Activated CD4-positive, CD25-positive, alpha-beta regulatory T cell (primary cell): ENCODE measurements at regions not wholly inside any gene's neighbourhood (a gene's known extent, or its start where the extent isn't known, plus 50 kb on each side); places are given as distances from the start of the nearest gene placed in this dataset.
"Not testable (repeated sequence)": the region's sequence is repeated elsewhere in the genome, so short reads cannot be mapped to it uniquely, and the experiment has no call there.

Experiments used
- DNase-seq, 4 experiments: peaks; one replicate each; lab custom pipeline; 2025; lab: John Stamatoyannopoulos, UW

GRCh38 chr15:77861997-77862635, 215.4 kb downstream of the TBC1D2B start:
- DNase-seq = not testable (repeated sequence)

- DNase-seq = no peak
Observed at GRCh38 chr15:77860071-77860691, 217.3 kb downstream of the TBC1D2B start.

- no peak for DNase-seq
Observed at GRCh38 chr15:77859491-77860060, 217.9 kb downstream of the TBC1D2B start.

GRCh38 chr15:77858792-77859490, 218.6 kb downstream of the TBC1D2B start:
- no peak for DNase-seq

- no peak for DNase-seq
Observed at GRCh38 chr15:77857419-77857818, 220.1 kb downstream of the TBC1D2B start.

GRCh38 chr15:77856705-77857346, 220.7 kb downstream of the TBC1D2B start:
- DNase-seq = no peak

GRCh38 chr15:77855871-77856270, 221.6 kb downstream of the TBC1D2B start:
- no peak for DNase-seq

GRCh38 chr15:77854980-77855379, 222.3 kb upstream of the LINGO1 start:
- DNase-seq = no peak

GRCh38 chr15:77853910-77854309, 221.2 kb upstream of the LINGO1 start:
- DNase-seq = no peak

GRCh38 chr15:77853008-77853328, 220.3 kb upstream of the LINGO1 start:
- no peak for DNase-seq

- DNase-seq = no peak
Observed at GRCh38 chr15:77852241-77853007, 219.7 kb upstream of the LINGO1 start.

GRCh38 chr15:77851691-77852090, 219.0 kb upstream of the LINGO1 start:
- no peak for DNase-seq

GRCh38 chr15:77851086-77851485, 218.4 kb upstream of the LINGO1 start:
- no peak for DNase-seq

- no peak for DNase-seq
Observed at GRCh38 chr15:77846986-77847385, 214.3 kb upstream of the LINGO1 start.

GRCh38 chr15:77846360-77846759, 213.6 kb upstream of the LINGO1 start:
- DNase-seq = no peak

GRCh38 chr15:77844798-77845446, 212.2 kb upstream of the LINGO1 start:
- DNase-seq = no peak

- DNase-seq = no peak
Observed at GRCh38 chr15:77843546-77843945, 210.8 kb upstream of the LINGO1 start.

- no peak for DNase-seq
Observed at GRCh38 chr15:77840991-77841775, 208.5 kb upstream of the LINGO1 start.

GRCh38 chr15:77839970-77840905, 207.5 kb upstream of the LINGO1 start:
- DNase-seq = no peak
